Erythroblast (primary cell): ENCODE measurements at regions not wholly inside any gene's neighbourhood (a gene's known extent, or its start where the extent isn't known, plus 50 kb on each side); places are given as distances from the start of the nearest gene placed in this dataset.

Source experiments
- GATA1 ChIP-seq: IDR thresholded peaks from 2 replicates; pipeline ENCODE4 v1.6.1; 2011; ENCODE audit warnings: low read depth, mild to moderate bottlenecking, control low read depth, low read length, moderate library complexity
- POLR2A ChIP-seq: IDR thresholded peaks from 2 replicates; pipeline ENCODE4 v1.6.1; 2011; ENCODE audit warnings: mild to moderate bottlenecking, low read length

DNA sequence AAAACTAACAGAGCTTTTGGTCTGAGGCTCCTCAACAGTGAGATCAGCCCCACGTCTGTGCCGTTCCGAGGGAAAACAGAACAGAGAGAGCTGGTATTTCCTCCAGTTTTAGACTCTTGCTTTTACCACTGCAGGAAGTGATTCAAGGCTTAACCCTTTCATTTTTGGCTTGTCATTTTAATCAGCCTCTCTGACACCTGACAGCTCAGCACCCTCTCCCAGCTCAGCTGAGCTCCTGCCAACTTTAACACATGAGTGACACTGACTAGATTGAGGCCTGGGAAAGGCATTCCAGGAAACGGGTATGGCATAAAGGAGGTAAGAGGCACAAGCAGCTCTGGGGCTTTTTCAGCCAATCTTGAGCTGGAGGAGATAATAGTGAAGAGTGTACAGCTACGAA, 239.4 kb upstream of the SKOR2 start:
- no peak for TF ChIP-seq POLR2A
- no peak for TF ChIP-seq GATA1
